NCI-H2081 (cell line): ENCODE measurements at regions not wholly inside any gene's neighbourhood (a gene's known extent, or its start where the extent isn't known, plus 50 kb on each side); places are given as distances from the start of the nearest gene placed in this dataset.
"Not testable (repeated sequence)": the region's sequence is repeated elsewhere in the genome, so short reads cannot be mapped to it uniquely, and the experiment has no call there.

Experiments used
- DNase-seq, 2 experiments: peaks; one replicate each; lab custom pipeline; 2025; lab: John Stamatoyannopoulos, UW

- DNase-seq, result no peak
Observed at GRCh38 chr9:107792006-107792405, 302.4 kb upstream of the KLF4 start.

DNA sequence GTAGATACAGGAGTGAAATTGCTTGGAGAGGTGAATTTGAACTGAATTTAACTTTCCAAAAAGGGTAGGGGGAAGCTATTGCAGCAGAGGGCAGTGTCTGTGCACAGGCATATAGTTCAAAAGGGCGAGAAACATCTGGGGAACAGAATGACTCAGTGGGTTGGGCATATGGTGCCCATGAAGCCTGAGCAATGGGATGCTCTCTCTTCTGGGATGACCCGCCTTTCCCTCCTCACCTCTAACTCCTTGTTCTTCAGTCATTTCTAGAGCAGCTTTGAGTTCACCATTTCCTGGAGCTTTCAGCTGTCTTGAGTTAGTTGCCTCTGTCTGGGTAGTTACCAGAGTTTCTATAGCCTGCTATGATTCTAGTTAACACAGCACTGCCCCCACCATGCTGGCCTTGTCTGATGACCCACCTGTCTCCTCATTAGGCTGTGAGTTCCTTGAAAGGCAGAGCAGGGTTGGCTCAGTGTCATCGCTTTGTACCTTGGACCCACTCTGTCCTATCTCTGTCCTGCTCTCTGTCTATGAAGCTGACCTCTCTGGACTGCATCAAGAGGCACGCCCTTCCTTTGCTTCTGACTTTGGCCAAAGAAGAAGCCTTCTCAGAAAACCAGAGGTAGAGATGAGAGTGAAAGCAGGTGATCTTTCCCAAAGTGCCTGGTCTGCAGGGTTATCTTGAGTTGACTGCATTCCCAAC is 299.6 kb upstream of the KLF4 start:
- no peak for DNase-seq

DNA sequence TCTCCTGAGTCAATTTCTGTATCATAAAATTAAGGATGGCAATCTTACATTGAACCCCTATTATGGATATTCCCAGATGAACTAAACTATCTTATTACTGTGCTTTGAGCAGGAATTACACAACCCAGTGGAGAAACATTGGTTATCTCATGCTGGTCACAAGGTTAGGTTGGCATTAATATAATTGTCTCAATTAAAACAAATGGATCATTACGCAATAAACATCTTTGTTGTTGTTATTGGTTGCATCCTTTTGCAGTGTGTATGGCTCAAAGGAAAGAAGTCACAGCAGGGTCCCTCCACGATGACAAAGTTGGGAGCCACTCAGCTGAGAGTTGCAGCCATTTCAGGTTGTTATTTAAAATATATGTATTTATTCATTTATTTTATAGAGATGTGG is 297.0 kb upstream of the KLF4 start:
- no peak for DNase-seq

- no peak for DNase-seq
Observed at GRCh38 chr9:107784235-107784958, 294.8 kb upstream of the KLF4 start.

GRCh38 chr9:107782789-107783188 is 293.2 kb upstream of the KLF4 start:
- no peak for DNase-seq

DNA sequence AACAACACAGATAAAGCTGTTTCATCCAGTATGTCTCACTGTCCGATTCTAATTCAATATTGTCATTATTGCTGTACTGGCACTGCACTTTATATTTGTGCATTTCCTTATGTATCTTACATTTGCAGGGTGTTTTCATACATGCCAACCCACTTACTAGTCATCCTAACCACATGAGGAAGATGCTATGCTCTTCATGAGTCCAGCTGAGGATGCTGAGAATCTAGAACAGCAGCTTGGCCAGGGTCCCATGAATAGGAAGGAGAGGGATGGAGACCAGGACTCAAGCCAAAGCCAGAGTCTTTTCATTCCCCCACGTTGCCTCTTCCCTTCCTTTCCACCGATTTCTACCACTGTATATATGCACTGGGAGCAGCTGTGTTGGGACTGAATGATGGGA is 292.8 kb upstream of the KLF4 start:
- no peak for DNase-seq

GRCh38 chr9:107780960-107781359 is 291.4 kb upstream of the KLF4 start:
- no peak for DNase-seq

DNA sequence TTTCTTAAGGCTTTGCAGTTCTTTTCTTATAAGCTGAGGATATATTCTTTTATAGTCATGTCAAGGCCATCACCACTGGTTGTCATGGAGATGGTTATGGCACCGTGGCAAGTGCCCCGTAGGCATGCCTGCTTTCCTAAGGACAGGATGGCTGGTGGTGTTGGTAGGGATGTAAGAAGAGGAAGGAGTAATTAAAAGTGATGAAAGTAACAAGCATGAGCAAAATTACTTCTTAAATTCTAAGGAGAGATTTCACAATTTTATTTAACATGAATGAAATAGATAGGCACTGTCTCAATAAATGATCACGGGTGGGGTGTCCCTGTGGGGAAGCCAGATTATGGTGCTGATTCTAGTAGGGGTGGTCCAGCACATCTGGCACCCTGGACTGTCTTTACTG is 290.2 kb upstream of the KLF4 start:
- DNase-seq, result no peak

- DNase-seq, result no peak
Observed at GRCh38 chr9:107778661-107779060, 289.1 kb upstream of the KLF4 start.

GRCh38 chr9:107774099-107774498 is 284.5 kb upstream of the KLF4 start:
- not testable (repeated sequence) for DNase-seq

- DNase-seq, result no peak
Observed at GRCh38 chr9:107772988-107773387, 283.4 kb upstream of the KLF4 start.

GRCh38 chr9:107770716-107771115 is 281.1 kb upstream of the KLF4 start:
- no peak for DNase-seq

DNA sequence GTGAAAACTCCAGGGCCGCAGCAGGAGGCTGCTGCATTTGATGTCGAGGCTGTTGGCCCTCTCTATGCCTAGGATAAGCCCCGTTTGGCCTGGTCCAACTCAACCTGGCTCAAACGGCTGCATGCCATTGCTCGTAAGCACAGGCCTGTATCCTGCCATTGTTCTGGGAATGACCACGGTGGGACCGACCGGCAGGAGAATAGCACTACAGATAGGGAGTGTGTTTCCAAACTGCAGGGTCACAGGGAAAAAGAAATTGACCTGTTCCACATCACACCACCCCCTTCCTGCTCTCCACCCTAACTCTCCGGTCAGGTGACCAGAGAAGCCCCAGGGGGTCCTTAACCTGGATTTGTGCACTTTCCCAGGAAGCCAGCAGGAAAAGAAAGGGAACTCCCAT is 278.7 kb upstream of the KLF4 start:
- no peak for DNase-seq

DNA sequence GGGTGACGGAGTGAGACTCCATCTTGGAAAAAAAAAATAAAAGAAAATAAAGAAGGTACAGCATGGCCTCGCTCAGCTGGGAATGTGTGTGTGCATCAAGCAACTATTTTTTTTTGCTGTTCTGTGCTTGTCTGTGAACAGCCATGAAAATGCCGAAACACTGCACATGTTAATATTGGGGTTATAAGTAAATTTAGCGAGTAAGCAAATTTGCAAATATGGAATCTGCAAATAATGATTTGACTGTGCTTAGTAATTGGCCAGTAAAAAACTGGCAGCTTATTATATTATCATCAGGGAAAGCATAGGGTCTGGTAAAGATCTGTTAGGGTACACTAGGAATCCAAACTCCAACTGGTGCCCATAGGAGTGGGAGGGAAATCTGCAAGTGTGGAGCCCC is 278.1 kb upstream of the KLF4 start:
- DNase-seq, result no peak

DNA sequence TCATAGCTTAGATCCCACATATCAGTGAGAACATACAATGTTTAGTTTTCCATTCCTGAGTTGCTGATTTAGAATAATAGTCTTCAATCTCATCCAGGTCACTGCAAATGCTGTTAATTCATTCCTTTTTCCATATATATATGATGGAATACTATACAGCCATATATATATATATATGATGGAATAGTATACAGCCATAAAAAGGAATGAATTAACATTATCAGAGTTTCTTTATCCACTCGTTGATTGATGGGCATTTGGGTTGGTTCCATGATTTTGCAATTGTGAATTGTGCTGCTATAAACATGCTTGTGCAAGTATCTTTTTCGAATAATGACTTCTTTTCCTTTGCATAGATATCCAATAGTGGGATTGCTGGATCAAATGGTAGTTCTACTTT is 273.9 kb upstream of the KLF4 start:
- not testable (repeated sequence) for DNase-seq

GRCh38 chr9:107761307-107761706 is 271.7 kb upstream of the KLF4 start:
- no peak for DNase-seq

- DNase-seq, result no peak
Observed at GRCh38 chr9:107760469-107761242, 271.1 kb upstream of the KLF4 start.

DNA sequence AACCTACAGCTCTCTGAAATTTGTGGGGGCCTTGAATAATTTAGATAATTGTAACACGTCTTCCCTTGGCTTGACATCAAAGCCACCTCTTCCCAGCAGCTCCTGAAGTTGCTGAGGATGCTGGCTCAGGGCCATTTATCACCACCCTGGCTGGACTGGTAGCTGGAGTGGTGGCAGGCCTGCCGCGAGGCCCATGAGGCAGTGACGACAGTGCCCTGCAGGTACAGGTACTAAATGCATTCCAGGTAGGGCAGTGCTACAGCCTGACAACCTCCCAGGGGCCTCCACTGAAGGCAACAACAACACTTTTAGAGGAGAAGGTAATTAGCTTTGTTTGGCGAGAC is 270.2 kb upstream of the KLF4 start:
- DNase-seq, result no peak

- DNase-seq, result no peak
Observed at GRCh38 chr9:107759009-107759822, 269.6 kb upstream of the KLF4 start.

DNA sequence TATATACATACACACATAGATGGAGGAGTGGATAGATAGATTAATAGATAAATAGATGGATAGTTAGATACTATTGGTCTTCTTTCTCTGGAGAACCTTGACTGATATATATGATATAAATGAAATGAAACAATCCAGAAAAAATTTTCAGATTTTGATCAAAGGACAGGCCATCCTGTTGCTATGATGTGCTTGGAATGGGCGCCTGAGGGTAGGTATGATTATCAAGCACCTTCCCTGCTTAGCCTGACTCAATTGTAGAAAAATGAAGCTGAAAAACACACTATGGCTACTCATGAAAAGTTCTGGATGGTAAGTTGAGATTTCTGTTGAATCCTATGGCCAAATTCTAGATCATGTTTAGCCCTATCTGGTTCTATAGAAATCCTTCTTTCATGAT is 266.5 kb upstream of the KLF4 start:
- no peak for DNase-seq

DNA sequence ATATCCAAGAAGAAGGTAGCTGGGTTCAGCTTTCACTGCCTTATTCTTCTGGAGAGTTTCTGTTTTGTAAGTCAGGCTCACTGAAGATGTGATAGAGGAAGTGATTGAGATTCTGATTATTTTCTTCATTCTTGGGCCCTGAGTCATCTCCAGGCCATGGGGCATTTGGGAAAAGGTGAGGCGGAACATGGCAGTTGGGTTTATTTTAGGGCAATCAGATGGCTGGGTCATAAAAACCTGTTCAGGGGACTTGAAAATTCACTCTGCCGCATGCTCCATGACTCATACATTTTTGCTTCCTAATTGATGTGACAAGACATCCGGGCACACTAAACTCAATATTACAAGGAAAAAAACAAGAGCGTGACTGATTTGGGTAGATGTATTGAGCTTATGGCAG is 265.7 kb upstream of the KLF4 start:
- no peak for DNase-seq

- DNase-seq, result no peak
Observed at GRCh38 chr9:107751567-107752210, 262.1 kb upstream of the KLF4 start.
